HG02623 (cell line): ENCODE measurements at regions not wholly inside any gene's neighbourhood (a gene's known extent, or its start where the extent isn't known, plus 50 kb on each side); places are given as distances from the start of the nearest gene placed in this dataset.
"Not testable (repeated sequence)": the region's sequence is repeated elsewhere in the genome, so short reads cannot be mapped to it uniquely, and the experiment has no call there.

Source experiments
- ATAC-seq: cut with Tn5 transposase; IDR thresholded peaks from one replicate; pipeline ENCODE4 v1.9.1; 2021; ENCODE audit warnings: moderate library complexity; ENCODE audit not compliant: unreplicated experiment

- no peak for ATAC-seq
These were observed 98.2 kb upstream of the NIPBL start for GRCh38 chr5:36778336-36778735.

GRCh38 chr5:36782612-36783011 lies 94.0 kb upstream of the NIPBL start:
- ATAC-seq = not testable (repeated sequence)

DNA sequence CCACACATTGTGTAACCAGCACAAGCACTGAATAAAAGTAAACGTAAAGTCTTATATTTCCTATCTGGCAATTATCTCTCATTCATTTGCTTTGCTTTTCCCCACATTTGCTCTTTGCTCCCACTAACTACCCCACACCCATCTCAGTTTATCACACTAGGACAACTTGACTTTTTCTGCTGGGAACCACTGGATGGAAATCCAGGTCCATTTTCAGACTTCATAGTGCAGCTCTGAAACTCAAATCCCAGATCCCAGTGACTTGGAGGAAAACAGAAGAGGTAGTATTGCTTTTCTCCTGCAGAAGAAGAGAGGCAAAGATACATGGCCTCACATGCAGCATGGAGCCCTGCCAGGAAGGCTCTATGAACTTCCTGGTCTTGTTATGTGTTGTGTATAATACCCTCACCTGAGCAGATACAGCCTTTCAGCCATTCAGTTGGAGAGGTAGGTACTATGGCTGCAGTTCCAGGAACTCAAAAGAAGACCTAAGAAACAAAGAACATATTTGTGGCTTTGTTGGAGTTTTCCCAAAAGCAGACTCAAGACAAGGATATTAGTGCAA lies 90.0 kb upstream of the NIPBL start:
- no peak for ATAC-seq

- no peak for ATAC-seq
These were observed 89.0 kb upstream of the NIPBL start for GRCh38 chr5:36787365-36788093.

GRCh38 chr5:36790847-36791246 lies 85.7 kb upstream of the NIPBL start:
- ATAC-seq = no peak

DNA sequence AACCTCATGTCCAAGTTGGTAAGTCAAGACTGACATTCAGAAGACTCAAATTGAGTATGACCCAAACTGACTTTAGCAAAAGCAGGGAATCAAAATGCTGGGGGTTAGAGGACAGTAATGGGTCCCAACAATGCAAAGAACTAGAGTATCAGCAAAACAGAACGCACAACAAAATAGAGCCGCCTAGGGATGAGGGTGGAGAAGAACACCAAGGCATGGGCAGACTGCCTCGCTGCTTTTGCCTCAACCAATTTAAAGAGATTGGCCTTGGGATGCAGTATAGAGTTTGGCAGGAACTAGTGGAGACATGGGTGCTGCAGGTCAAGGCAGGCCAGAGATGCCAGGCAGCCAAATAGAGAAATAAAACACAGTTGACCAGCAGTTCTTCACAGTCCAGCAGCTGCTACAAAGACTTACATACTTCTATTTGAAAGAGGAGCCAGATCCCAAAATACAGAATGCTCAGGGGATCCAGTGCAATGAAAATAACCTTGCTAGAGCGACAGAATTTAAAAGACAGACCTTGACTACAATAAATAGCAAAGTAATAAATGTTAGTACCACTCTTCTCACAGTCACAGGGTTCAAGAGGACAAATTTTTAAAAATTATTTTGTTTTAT lies 83.9 kb upstream of the NIPBL start:
- no peak for ATAC-seq

GRCh38 chr5:36795366-36795765 lies 81.2 kb upstream of the NIPBL start:
- ATAC-seq = no peak

DNA sequence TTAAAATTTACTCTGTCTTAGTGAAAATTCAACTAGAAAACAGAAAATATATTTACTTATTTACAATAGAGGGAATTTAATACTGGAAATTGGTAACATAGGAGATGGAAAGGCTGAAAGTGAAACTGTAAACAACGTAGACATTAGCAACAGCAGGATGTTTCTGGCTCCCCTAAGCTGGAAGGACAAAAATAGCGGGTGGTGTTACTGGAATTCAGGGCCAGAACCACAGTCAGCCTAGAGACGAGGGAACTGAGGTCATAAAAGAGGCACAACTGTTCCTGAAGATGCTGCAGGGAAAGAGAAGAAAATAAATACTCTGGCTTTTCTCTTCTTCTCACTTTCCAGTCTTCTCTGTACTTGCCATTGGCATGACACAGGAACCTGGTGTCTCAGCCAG lies 80.4 kb upstream of the NIPBL start:
- no peak for ATAC-seq

GRCh38 chr5:36801523-36801922 lies 75.0 kb upstream of the NIPBL start:
- ATAC-seq = no peak

DNA sequence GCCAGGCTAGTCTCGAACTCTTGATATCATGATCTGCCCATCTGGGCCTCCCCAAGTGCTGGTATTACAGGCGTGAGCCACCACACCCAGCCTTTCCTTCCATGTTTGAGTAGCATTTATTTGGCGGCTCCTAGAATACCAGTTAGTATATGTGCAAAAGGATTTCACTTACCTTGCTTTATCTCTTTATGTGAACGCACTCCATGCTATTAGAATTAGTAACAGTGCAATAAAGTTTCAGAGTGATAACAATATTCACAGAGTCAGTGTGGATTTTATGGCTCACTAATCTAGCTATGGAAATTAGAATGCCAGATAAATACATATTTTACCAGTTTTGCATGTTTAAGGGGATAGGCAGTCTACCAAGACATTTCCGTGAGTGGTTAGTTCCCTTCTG lies 74.4 kb upstream of the NIPBL start:
- ATAC-seq = no peak

DNA sequence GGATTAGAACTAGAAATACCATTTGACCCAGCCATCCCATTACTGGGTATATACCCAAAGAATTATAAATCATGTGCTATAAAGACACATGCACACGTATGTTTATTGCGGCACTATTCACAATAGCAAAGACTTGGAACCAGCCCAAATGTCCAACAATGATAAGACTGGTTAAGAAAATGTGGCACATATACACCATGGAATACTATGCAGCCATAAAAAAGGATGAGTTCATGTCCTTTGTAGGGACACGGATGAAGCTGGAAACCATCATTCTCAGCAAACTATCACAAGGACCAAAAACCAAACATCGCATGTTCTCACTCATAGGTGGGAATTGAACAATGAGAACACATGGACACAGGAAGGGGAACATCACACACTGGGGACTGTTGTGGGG lies 63.3 kb upstream of the NIPBL start:
- not testable (repeated sequence) for ATAC-seq

GRCh38 chr5:36815871-36816270 lies 60.7 kb upstream of the NIPBL start:
- ATAC-seq = no peak

DNA sequence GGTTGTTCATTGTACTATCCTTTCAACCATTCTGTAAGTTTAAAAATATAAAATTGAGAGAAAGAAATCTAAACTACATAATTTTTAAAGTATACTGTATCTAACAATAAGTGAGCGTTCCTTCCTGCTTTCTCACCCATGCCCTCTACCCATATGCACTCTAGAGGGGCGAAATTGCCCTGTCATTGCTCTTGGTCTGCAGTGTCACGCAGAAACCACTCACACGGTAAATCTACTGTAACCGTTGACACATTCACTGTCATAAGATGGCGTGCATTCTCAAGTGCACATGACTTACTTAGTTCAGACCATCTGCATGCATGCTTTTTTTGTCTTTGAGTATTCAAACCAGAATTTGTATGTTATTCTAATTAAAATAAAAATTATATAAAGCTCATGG lies 55.7 kb upstream of the NIPBL start:
- no peak for ATAC-seq

DNA sequence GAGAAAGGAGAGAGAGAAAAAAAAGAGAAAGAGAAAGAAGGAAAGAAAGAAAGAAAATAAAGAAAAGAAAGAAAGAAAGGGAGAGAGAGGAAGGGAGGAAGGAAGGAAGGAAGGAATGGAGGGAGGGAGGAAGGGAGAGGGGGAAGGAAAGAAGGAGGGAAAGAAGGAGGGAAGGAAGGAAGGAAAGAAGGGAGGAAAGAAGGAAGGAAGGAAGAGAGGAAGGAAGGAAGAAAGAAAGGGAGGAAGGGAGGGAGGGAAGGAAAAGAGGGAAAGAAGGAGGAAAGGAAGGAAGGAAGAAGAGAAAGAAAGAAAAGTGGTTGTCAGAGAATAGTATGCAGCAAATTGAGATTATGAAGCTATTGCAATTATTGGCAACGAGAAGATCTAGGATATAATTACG lies 49.9 kb upstream of the NIPBL start:
- ATAC-seq = no peak
